H1 (cell line): ENCODE measurements at regions not wholly inside any gene's neighbourhood (a gene's known extent, or its start where the extent isn't known, plus 50 kb on each side); places are given as distances from the start of the nearest gene placed in this dataset.

Experiments used
- CTCF ChIA-PET: fragments of 300-600 bp; sonication (Branson Sonifier 250); formaldehyde crosslinking; loops from one replicate; lab custom pipeline; 2021; ENCODE audit not compliant: partially characterized antibody; lab: Charles Lee
- POLR2A ChIA-PET: fragments of 300-600 bp; sonication (Branson Sonifier 250); formaldehyde crosslinking; loops from one replicate; lab custom pipeline; 2021; ENCODE audit warnings: inconsistent platforms; ENCODE audit not compliant: partially characterized antibody; lab: Charles Lee
- DNase-seq, 2 experiments: peaks; one replicate each; pipeline versions ENCODE4 v3.0.0 to v3.0.0-alpha.2; 2010 to 2022; ENCODE audit warnings: low spot score in 2 of 2, low read depth in 1 of 2, mixed read lengths in 1 of 2
- FAIRE-seq: peaks from 2 replicates; lab custom pipeline; 2011; peaks lifted over from hg19 to GRCh38; lab: Jason Lieb, UNC
- H2AFZ ChIP-seq: 2 replicates; pipeline ENCODE4 v1.8.1; 2012; ENCODE audit warnings: low read length, inconsistent platforms
- H2AK5ac ChIP-seq: 2 replicates; pipeline ENCODE4 v1.6.1; 2013; ENCODE audit warnings: low read depth, low read length
- H2BK120ac ChIP-seq: replicated peaks from 2 replicates; pipeline ENCODE3; 2013; ENCODE audit warnings: low read depth, low read length, inconsistent platforms
- H2BK12ac ChIP-seq: 2 replicates; pipeline ENCODE4 v1.6.1; 2013; ENCODE audit warnings: low read depth, low read length
- H2BK15ac ChIP-seq: 2 replicates; pipeline ENCODE4 v1.6.1; 2013; ENCODE audit warnings: low read length
- H2BK20ac ChIP-seq: 2 replicates; pipeline ENCODE4 v1.6.1; 2013; ENCODE audit warnings: low read length
- H2BK5ac ChIP-seq: 2 replicates; pipeline ENCODE4 v1.6.1; 2013; ENCODE audit warnings: low read depth, low read length
- H3K14ac ChIP-seq: 2 replicates; pipeline ENCODE4 v1.6.1; 2013; ENCODE audit warnings: inconsistent platforms; ENCODE audit not compliant: insufficient read length
- H3K18ac ChIP-seq: 2 replicates; pipeline ENCODE4 v1.6.1; 2013; ENCODE audit warnings: low read length; ENCODE audit errors: extremely low read depth
- H3K23ac ChIP-seq: 2 replicates; pipeline ENCODE4 v1.6.1; 2013; ENCODE audit warnings: inconsistent platforms; ENCODE audit not compliant: insufficient read length
- H3K23me2 ChIP-seq: 2 replicates; pipeline ENCODE4 v1.6.1; 2013; ENCODE audit warnings: low read depth, low read length
- H3K27ac ChIP-seq: 2 replicates; pipeline ENCODE4 v1.6.1; 2011; ENCODE audit warnings: low read depth, low read length, inconsistent platforms
- H3K27me3 ChIP-seq, 4 experiments: replicated peaks in 1 of 4; 1 replicate in 1 of 4; 2 replicates in 3 of 4; pipeline versions ENCODE4 v1.6.1 to v1.8.1; 2011 to 2013; ENCODE audit warnings: low read length in 3 of 4, mild to moderate bottlenecking in 3 of 4, inconsistent platforms in 2 of 4, mixed read lengths in 2 of 4, moderate library complexity in 1 of 4; ENCODE audit not compliant: control insufficient read depth in 3 of 4, insufficient read depth in 3 of 4; ENCODE audit errors: extremely low read depth in 1 of 4
- H3K36me3 ChIP-seq, 4 experiments: 2 replicates each; pipeline versions ENCODE4 v1.6.1 to v1.8.1; 2011 to 2013; ENCODE audit warnings: mild to moderate bottlenecking in 4 of 4, low read length in 3 of 4, moderate library complexity in 2 of 4, control low read depth in 1 of 4, inconsistent platforms in 1 of 4; ENCODE audit not compliant: insufficient read depth in 4 of 4, control insufficient read depth in 2 of 4
- H3K4ac ChIP-seq: replicated peaks from 2 replicates; pipeline ENCODE3; 2013; ENCODE audit warnings: low read length, low read depth, mixed read lengths, inconsistent platforms; ENCODE audit not compliant: insufficient read length
- H3K4me1 ChIP-seq, 4 experiments: replicated peaks in 1 of 4; 1 replicate in 1 of 4; 2 replicates in 3 of 4; pipeline versions ENCODE4 v1.6.1 to v1.8.1; 2011 to 2013; ENCODE audit warnings: low read length in 3 of 4, inconsistent platforms in 2 of 4, mixed read lengths in 1 of 4; ENCODE audit not compliant: insufficient read depth in 4 of 4, control insufficient read depth in 3 of 4
- H3K4me2 ChIP-seq, 2 experiments: 2 replicates each; pipeline versions ENCODE4 v1.6.1 to v1.8.1; 2011 to 2013; ENCODE audit warnings: low read depth in 2 of 2, low read length in 2 of 2, control low read depth in 1 of 2, inconsistent platforms in 1 of 2, mild to moderate bottlenecking in 1 of 2; ENCODE audit not compliant: insufficient read depth in 1 of 2
- H3K4me3 ChIP-seq, 4 experiments: fragments of 200-600, 300-600 bp in 1 of 4; sonication (generic), shearing (Covaris generic), sonication (Bioruptor Twin) in 1 of 4; 2 replicates each; pipeline versions ENCODE4 v1.5.1 to v1.8.1; 2011 to 2016; ENCODE audit warnings: low read length in 4 of 4, low read depth in 3 of 4, control low read depth in 2 of 4, inconsistent platforms in 2 of 4, mild to moderate bottlenecking in 2 of 4, mixed read lengths in 1 of 4, moderate library complexity in 1 of 4; ENCODE audit not compliant: insufficient read depth in 2 of 4; ENCODE audit errors: extremely low read depth in 1 of 4
- H3K56ac ChIP-seq: replicated peaks from 2 replicates; pipeline ENCODE3; 2013; ENCODE audit warnings: low read depth, mild to moderate bottlenecking, mixed read lengths, low read length, inconsistent platforms; ENCODE audit not compliant: insufficient read length
- H3K79me1 ChIP-seq: 2 replicates; pipeline ENCODE4 v1.6.1; 2013; ENCODE audit warnings: low read depth, low read length, control low read depth
- H3K79me2 ChIP-seq, 2 experiments: 2 replicates each; pipeline versions ENCODE4 v1.6.1 to v1.8.1; 2012 to 2013; ENCODE audit warnings: low read length in 2 of 2, mild to moderate bottlenecking in 2 of 2, inconsistent platforms in 1 of 2; ENCODE audit not compliant: insufficient read depth in 2 of 2, control insufficient read depth in 1 of 2
- H3K9ac ChIP-seq, 4 experiments: replicated peaks in 1 of 4; 1 replicate in 1 of 4; 2 replicates in 3 of 4; pipeline versions ENCODE4 v1.6.1 to v1.8.1; 2011 to 2013; ENCODE audit warnings: low read depth in 3 of 4, low read length in 3 of 4, control low read depth in 2 of 4, mild to moderate bottlenecking in 2 of 4, moderate library complexity in 2 of 4, inconsistent platforms in 1 of 4; ENCODE audit errors: extremely low read depth in 1 of 4
- H3K9me3 ChIP-seq, 2 experiments: 2 replicates each; pipeline versions ENCODE4 v1.6.1 to v1.8.1; 2012 to 2013; ENCODE audit warnings: mild to moderate bottlenecking in 2 of 2, moderate library complexity in 2 of 2, control low read depth in 1 of 2, inconsistent platforms in 1 of 2, low read depth in 1 of 2, low read length in 1 of 2, mixed read lengths in 1 of 2; ENCODE audit not compliant: insufficient read depth in 2 of 2
- H4K20me1 ChIP-seq, 2 experiments: replicated peaks in 1 of 2; 2 replicates each; pipeline versions ENCODE3 to v1.8.1; 2011 to 2013; ENCODE audit warnings: inconsistent platforms in 2 of 2, low read length in 2 of 2, mild to moderate bottlenecking in 1 of 2; ENCODE audit not compliant: insufficient read depth in 2 of 2, control insufficient read depth in 1 of 2
- H4K5ac ChIP-seq: 2 replicates; pipeline ENCODE4 v1.6.1; 2013; ENCODE audit warnings: low read length, low read depth, mixed read lengths, inconsistent platforms; ENCODE audit not compliant: insufficient read length
- H4K8ac ChIP-seq: 2 replicates; pipeline ENCODE4 v1.8.0; 2013; ENCODE audit warnings: mild to moderate bottlenecking, moderate library complexity, low read length, inconsistent platforms; ENCODE audit not compliant: insufficient read depth; ENCODE audit errors: extremely low read depth
- H4K91ac ChIP-seq: replicated peaks from 2 replicates; pipeline ENCODE3; 2013; ENCODE audit warnings: low read length, mixed read lengths, inconsistent platforms; ENCODE audit not compliant: insufficient read length
- BACH1 ChIP-seq: IDR thresholded peaks from 2 replicates; pipeline ENCODE4 v1.6.1; 2012; ENCODE audit warnings: low read length, improper control_type of control experiment
- E2F6 ChIP-seq: IDR thresholded peaks from 2 replicates; pipeline ENCODE4 v1.6.1; 2012; ENCODE audit warnings: inconsistent platforms
- EZH2 ChIP-seq: fragments of 200-600 bp; sonication (generic); IDR thresholded peaks from 2 replicates; pipeline ENCODE4 v1.7.1; 2012; ENCODE audit warnings: low read depth, mild to moderate bottlenecking, moderate library complexity, low read length, inconsistent platforms; ENCODE audit not compliant: severe bottlenecking
- MAX ChIP-seq: IDR thresholded peaks from 2 replicates; pipeline ENCODE4 v1.6.1; 2012; ENCODE audit warnings: inconsistent platforms
- USF2 ChIP-seq: IDR thresholded peaks from 2 replicates; pipeline ENCODE4 v1.6.1; 2011; ENCODE audit warnings: low read length, improper control_type of control experiment
- ZNF274 ChIP-seq: IDR thresholded peaks from 2 replicates; pipeline ENCODE4 v1.7.0; 2012; ENCODE audit warnings: low read length, borderline replicate concordance; ENCODE audit errors: extremely low read depth
- WGBS, 2 experiments: shearing (Covaris generic) in 1 of 2; methylation state at CpG; one replicate each; pipeline versions ENCODE4 v1.1.6 to v1.1.7; 2013 to 2015; ENCODE audit warnings: low lambda C conversion rate in 2 of 2, mixed read lengths in 2 of 2, inconsistent platforms in 1 of 2, low coverage in 1 of 2, missing lambda C conversion rate in 1 of 2; ENCODE audit not compliant: insufficient replicate concordance in 2 of 2, insufficient coverage in 1 of 2, insufficient read length in 1 of 2; ENCODE audit errors: extremely low coverage in 1 of 2, missing lambda C conversion rate in 1 of 2; 5-methylcytosine and 5-hydroxymethylcytosine counted together

GRCh38 chr1:4483021-4483625 is 171.3 kb upstream of the AJAP1 start:
- POLR2A ChIA-PET = no interaction called here
- H3K4me2 ChIP-seq = no peak overlapping the region
- H3K18ac ChIP-seq = no peak overlapping the region
- H2BK12ac ChIP-seq = no peak overlapping the region
- no peaks in the 10 kb centered on the region for H3K36me3 ChIP-seq
- FAIRE-seq (no peak), DNase-seq (no peak)
- no peak overlapping the region for H3K9ac ChIP-seq
- H2BK15ac ChIP-seq = no peak overlapping the region
- CTCF ChIA-PET = no interaction called here
- no peak overlapping the region for H3K4me3 ChIP-seq
- no peaks in the 10 kb centered on the region for H4K20me1 ChIP-seq
- H3K27ac ChIP-seq = no peak overlapping the region
- no peak overlapping the region for H3K23ac ChIP-seq
- H4K5ac ChIP-seq = no peak overlapping the region
- H4K8ac ChIP-seq = no peak overlapping the region; the same call in 1 of the 2 replicates
- no peaks in the 10 kb centered on the region for H3K79me2 ChIP-seq
- H3K23me2 ChIP-seq = no peaks in the 10 kb centered on the region
- H3K9me3 ChIP-seq = peaks cover 30 to 66% of the 10 kb centered on the region in 2 experiments
- no peak overlapping the region for H2BK5ac ChIP-seq
- no peak overlapping the region for H4K91ac ChIP-seq
- H3K4ac ChIP-seq = no peak overlapping the region
- no peaks in the 10 kb centered on the region for H3K27me3 ChIP-seq
- no peak overlapping the region for H2AFZ ChIP-seq
- H3K4me1 ChIP-seq = no peaks in the 10 kb centered on the region; a peak in 1 of 7 replicates
- H3K79me1 ChIP-seq = no peaks in the 10 kb centered on the region
- WGBS, 2 experiments = 89% methylated on average over 8 of the region's 8 CpGs; no CpG with 5 or more reads in 1 of the 2 experiments
- H2BK20ac ChIP-seq = no peak overlapping the region
- no peak overlapping the region for H3K56ac ChIP-seq
- H3K14ac ChIP-seq = no peak overlapping the region
- H2AK5ac ChIP-seq = no peak overlapping the region
- TF ChIP-seq MAX (no peak), BACH1 (no peak), ZNF274 (no peak), EZH2 (no peak), E2F6 (no peak), USF2 (no peak)
- no peak overlapping the region for H2BK120ac ChIP-seq
